Tibial nerve (tissue), 4 donors: ENCODE measurements at regions not wholly inside any gene's neighbourhood (a gene's known extent, or its start where the extent isn't known, plus 50 kb on each side); places are given as distances from the start of the nearest gene placed in this dataset.
A peak's percentile ranks its signal among the peaks of the same experiment; 100 is the strongest.

ENCODE experiments used
- DNase-seq, 2 donors: peaks; one replicate each; pipeline ENCODE4 v3.0.0-alpha.2; 2019; ENCODE audit warnings: low spot score in 2 of 2
- H3K27ac ChIP-seq, 4 donors: fragments of 200-600 bp; sonication (generic) in 3 of 4; one replicate each; pipeline ENCODE4 v1.5.1; 2017 to 2019; ENCODE audit warnings: mild to moderate bottlenecking in 1 of 4
- H3K27me3 ChIP-seq, 2 donors: fragments of 200-600 bp; sonication (generic) in 1 of 2; one replicate each; pipeline versions ENCODE4 v1.5.1 to v1.6.0; 2017 to 2019
- H3K36me3 ChIP-seq, 3 donors: fragments of 200-600 bp; sonication (generic); one replicate each; pipeline ENCODE4 v1.5.1; 2018 to 2019
- H3K4me1 ChIP-seq, 4 donors: fragments of 200-600 bp; sonication (generic) in 3 of 4; one replicate each; pipeline ENCODE4 v1.5.1; 2017 to 2019
- H3K4me3 ChIP-seq, 4 donors: fragments of 200-600 bp; sonication (generic) in 3 of 4; one replicate each; pipeline ENCODE4 v1.5.1; 2017 to 2019; ENCODE audit warnings: mild to moderate bottlenecking in 1 of 4, moderate library complexity in 1 of 4
- H3K9me3 ChIP-seq, 4 donors: fragments of 200-600 bp; sonication (generic) in 3 of 4; one replicate each; pipeline ENCODE4 v1.5.1; 2017 to 2019
- CTCF ChIP-seq, 5 experiments: fragments of 200-600 bp in 3 of 5; fragments of 450-650 bp in 2 of 5; sonication (generic) in 3 of 5; IDR thresholded peaks; one replicate each; pipeline ENCODE4 v1.5.1; 2016 to 2019; ENCODE audit warnings: antibody characterized with exemption in 5 of 5, mild to moderate bottlenecking in 3 of 5, moderate library complexity in 2 of 5
- EP300 ChIP-seq, 2 donors: sonication (generic); formaldehyde crosslinking; IDR thresholded peaks; one replicate each; pipeline ENCODE4 v1.6.1; 2017; ENCODE audit warnings: antibody characterized with exemption in 2 of 2, mild to moderate bottlenecking in 1 of 2
- POLR2A ChIP-seq, 2 donors: fragments of 450-650 bp; IDR thresholded peaks; one replicate each; pipeline ENCODE4 v1.6.1; 2017; ENCODE audit warnings: antibody characterized with exemption in 2 of 2, mild to moderate bottlenecking in 2 of 2, moderate library complexity in 2 of 2
- WGBS, 2 donors: methylation state at CpG; one replicate each; pipeline ENCODE4 v1.1.5; 2018; 5-methylcytosine and 5-hydroxymethylcytosine counted together

- no peaks in the 10 kb centered on the region for H3K27me3 ChIP-seq
- TF ChIP-seq POLR2A (IDR thresholded peaks at IDR 0.05) = no peak
- TF ChIP-seq CTCF (IDR thresholded peaks at IDR 0.05) = no peak
- peak in 1 of 2 donors; percentile 21 for TF ChIP-seq EP300 (IDR thresholded peaks at IDR 0.05)
- 58 to 70% methylated on average over 7 of the region's 7 CpGs for WGBS, 2 donors
- no peak overlapping the region for H3K4me3 ChIP-seq
- peak in 1 of 2 donors; percentile 13 for DNase-seq
- no peaks in the 10 kb centered on the region for H3K36me3 ChIP-seq
- H3K27ac ChIP-seq = no peak overlapping the region
- peaks cover 0 to 6% (median 0%) of the 10 kb centered on the region in 4 donors for H3K4me1 ChIP-seq
- H3K9me3 ChIP-seq = no peaks in the 10 kb centered on the region
Observed at GRCh38 chr13:105336706-105337576, 1198.5 kb downstream of the EFNB2 start.

GRCh38 chr13:105334211-105334610, 1201.3 kb downstream of the EFNB2 start:
- Histone ChIP-seq H3K4me3 (no peak overlapping the region), H3K9me3 (no peaks in the 10 kb centered on the region), H3K36me3 (no peaks in the 10 kb centered on the region), H3K4me1 (peaks cover 0 to 6% (median 0%) of the 10 kb centered on the region in 4 donors), H3K27ac (peak overlapping the region in 2 of 4 donors; percentile 20 to 21), H3K27me3 (no peaks in the 10 kb centered on the region)
- TF ChIP-seq EP300 (IDR thresholded peaks at IDR 0.05) = no peak
- TF ChIP-seq CTCF (IDR thresholded peaks at IDR 0.05) = no peak
- no peak for TF ChIP-seq POLR2A (IDR thresholded peaks at IDR 0.05)
- no peak for DNase-seq
- WGBS, 2 donors = 5 to 12% methylated on average over 3 of the region's 3 CpGs

- peak overlapping the region in 1 of 4 donors; percentile 21 for H3K27ac ChIP-seq
Observed at GRCh38 chr13:105333416-105333815, 1202.0 kb downstream of the EFNB2 start.

GRCh38 chr13:105329359-105329758, 1206.1 kb downstream of the EFNB2 start:
- no peaks in the 10 kb centered on the region for H3K27me3 ChIP-seq
- TF ChIP-seq EP300 (IDR thresholded peaks at IDR 0.05) (no peak), CTCF (IDR thresholded peaks at IDR 0.05) (no peak)
- no peak overlapping the region for H3K4me3 ChIP-seq
- H3K9me3 ChIP-seq = no peaks in the 10 kb centered on the region
- H3K4me1 ChIP-seq = no peaks in the 10 kb centered on the region
- no peaks in the 10 kb centered on the region for H3K36me3 ChIP-seq
- 89 to 93% methylated on average over 2 of the region's 2 CpGs for WGBS, 2 donors
- no peak overlapping the region for H3K27ac ChIP-seq
- DNase-seq = no peak

More at GRCh38 chr13:105333416-105333815, 1202.0 kb downstream of the EFNB2 start:
- TF ChIP-seq POLR2A (IDR thresholded peaks at IDR 0.05) = no peak
- Histone ChIP-seq H3K9me3 (no peaks in the 10 kb centered on the region), H3K36me3 (no peaks in the 10 kb centered on the region), H3K4me1 (peaks cover 0 to 6% (median 0%) of the 10 kb centered on the region in 4 donors), H3K27me3 (no peaks in the 10 kb centered on the region), H3K4me3 (no peak overlapping the region)
- DNase-seq = no peak
- WGBS, 2 donors = 75 to 78% methylated on average over 5 of the region's 5 CpGs

- Histone ChIP-seq H3K4me1 (no peaks in the 10 kb centered on the region), H3K36me3 (no peaks in the 10 kb centered on the region), H3K9me3 (no peaks in the 10 kb centered on the region), H3K27me3 (no peaks in the 10 kb centered on the region), H3K27ac (no peak overlapping the region), H3K4me3 (no peak overlapping the region)
- 91 to 95% methylated on average over 4 of the region's 4 CpGs for WGBS, 2 donors
- TF ChIP-seq POLR2A (IDR thresholded peaks at IDR 0.05) (no peak), EP300 (IDR thresholded peaks at IDR 0.05) (no peak), CTCF (IDR thresholded peaks at IDR 0.05) (no peak)
- DNase-seq = no peak
Observed at GRCh38 chr13:105328212-105328611, 1207.2 kb downstream of the EFNB2 start.
